Upper lobe of left lung (tissue), 6 donors: ENCODE measurements at regions not wholly inside any gene's neighbourhood (a gene's known extent, or its start where the extent isn't known, plus 50 kb on each side); places are given as distances from the start of the nearest gene placed in this dataset.

Experiments used
- ATAC-seq, 2 donors: fragments of 200-7000 bp; cut with Tn5 transposase; one replicate each; pipeline ENCODE4 v1.9.1; 2022; ENCODE audit warnings: mild to moderate bottlenecking in 2 of 2, moderate library complexity in 2 of 2; ENCODE audit not compliant: low FRiP score in 2 of 2
- DNase-seq, 2 donors: peaks; one replicate each; pipeline ENCODE4 v3.0.0-alpha.2; 2019 to 2020
- H3K27ac ChIP-seq, 4 donors: fragments of 200-600 bp; sonication (generic); one replicate each; pipeline ENCODE4 v1.5.1; 2016 to 2019
- H3K27me3 ChIP-seq, 4 donors: fragments of 200-600 bp; sonication (generic); one replicate each; pipeline ENCODE4 v1.5.1; 2017 to 2019
- H3K36me3 ChIP-seq, 4 donors: fragments of 200-600 bp; sonication (generic); one replicate each; pipeline ENCODE4 v1.5.1; 2016 to 2019
- H3K4me1 ChIP-seq, 4 donors: fragments of 200-600 bp; sonication (generic); one replicate each; pipeline ENCODE4 v1.5.1; 2018 to 2019
- H3K4me3 ChIP-seq, 4 donors: fragments of 200-600 bp; sonication (generic); one replicate each; pipeline ENCODE4 v1.5.1; 2017 to 2019; ENCODE audit warnings: mild to moderate bottlenecking in 2 of 4, moderate library complexity in 1 of 4
- H3K9me3 ChIP-seq, 4 donors: fragments of 200-600 bp; sonication (generic); one replicate each; pipeline ENCODE4 v1.5.1; 2018 to 2019
- EP300 ChIP-seq, 4 donors: sonication (generic); formaldehyde crosslinking; IDR thresholded peaks; one replicate each; pipeline ENCODE4 v1.5.1; 2017; ENCODE audit warnings: antibody characterized with exemption in 4 of 4, control low read depth in 2 of 4
- POLR2A ChIP-seq, 4 donors: fragments of 450-650 bp; IDR thresholded peaks; one replicate each; pipeline ENCODE4 v1.5.1; 2016 to 2017; ENCODE audit warnings: antibody characterized with exemption in 4 of 4, mild to moderate bottlenecking in 2 of 4
- POLR2AphosphoS5 ChIP-seq, 2 donors: sonication (generic); formaldehyde crosslinking; IDR thresholded peaks; one replicate each; pipeline ENCODE4 v1.5.1; 2017; ENCODE audit warnings: antibody characterized with exemption in 2 of 2
- WGBS, 2 donors: methylation state at CpG; one replicate each; pipeline ENCODE4 v1.1.5; 2017 to 2018; 5-methylcytosine and 5-hydroxymethylcytosine counted together
- TF ChIP-seq, protein P1 (sequence below), 6 experiments: fragments of 450-650 bp in 4 of 6; fragments of 200-600 bp in 2 of 6; sonication (generic) in 2 of 6; IDR thresholded peaks; one replicate each; pipeline ENCODE4 v1.5.1; 2016 to 2019; ENCODE audit warnings: antibody characterized with exemption in 6 of 6
- donor health status: DM: no; HTN: no; CAD: no; lungs with moderate emphysema.
- donor health status: DM: no; HTN: yes; CAD: no; lungs with severe emphysema.

DNA sequence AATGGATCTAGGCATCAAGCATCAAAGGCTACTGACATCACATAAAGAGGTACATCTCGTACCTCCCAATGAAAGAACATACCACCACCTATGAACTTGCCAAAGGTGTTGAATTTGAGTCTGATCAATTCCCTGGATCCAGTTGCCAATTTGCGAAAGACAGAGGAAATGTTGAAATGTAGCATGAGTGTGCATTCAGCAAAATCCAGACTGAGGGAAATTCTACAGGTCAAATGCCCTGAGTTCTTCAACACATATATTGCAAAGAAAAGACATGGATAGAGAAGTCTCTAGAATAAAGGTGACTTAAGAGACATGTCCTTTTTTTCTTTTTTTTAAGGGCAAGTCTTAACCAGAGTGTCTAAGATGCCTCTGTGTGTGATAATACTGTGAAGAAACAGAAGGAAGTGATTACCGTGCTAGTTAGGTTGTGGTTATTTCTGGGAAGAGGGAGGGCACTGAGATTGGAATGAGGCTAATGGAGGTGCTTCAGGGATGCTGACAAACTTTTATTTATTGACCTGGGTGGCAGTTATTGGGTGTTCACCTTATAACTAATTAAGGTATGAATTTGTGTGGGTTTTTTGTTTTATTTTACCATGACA lies 128.7 kb downstream of the SAMD9 start:
- 60 to 70% methylated on average over 3 of the region's 3 CpGs for WGBS, 2 donors
- Histone ChIP-seq H3K9me3 (no peaks in the 10 kb centered on the region), H3K4me3 (no peak overlapping the region), H3K4me1 (no peaks in the 10 kb centered on the region), H3K36me3 (no peaks in the 10 kb centered on the region), H3K27me3 (no peaks in the 10 kb centered on the region), H3K27ac (no peak overlapping the region)
- DNase-seq (no peak), ATAC-seq (no peak)
- TF ChIP-seq EP300 (IDR thresholded peaks at IDR 0.05): no peak
- no peak for TF ChIP-seq POLR2A (IDR thresholded peaks at IDR 0.05)
- no peak for TF ChIP-seq POLR2AphosphoS5 (IDR thresholded peaks at IDR 0.05)
- TF ChIP-seq, protein P1, sequence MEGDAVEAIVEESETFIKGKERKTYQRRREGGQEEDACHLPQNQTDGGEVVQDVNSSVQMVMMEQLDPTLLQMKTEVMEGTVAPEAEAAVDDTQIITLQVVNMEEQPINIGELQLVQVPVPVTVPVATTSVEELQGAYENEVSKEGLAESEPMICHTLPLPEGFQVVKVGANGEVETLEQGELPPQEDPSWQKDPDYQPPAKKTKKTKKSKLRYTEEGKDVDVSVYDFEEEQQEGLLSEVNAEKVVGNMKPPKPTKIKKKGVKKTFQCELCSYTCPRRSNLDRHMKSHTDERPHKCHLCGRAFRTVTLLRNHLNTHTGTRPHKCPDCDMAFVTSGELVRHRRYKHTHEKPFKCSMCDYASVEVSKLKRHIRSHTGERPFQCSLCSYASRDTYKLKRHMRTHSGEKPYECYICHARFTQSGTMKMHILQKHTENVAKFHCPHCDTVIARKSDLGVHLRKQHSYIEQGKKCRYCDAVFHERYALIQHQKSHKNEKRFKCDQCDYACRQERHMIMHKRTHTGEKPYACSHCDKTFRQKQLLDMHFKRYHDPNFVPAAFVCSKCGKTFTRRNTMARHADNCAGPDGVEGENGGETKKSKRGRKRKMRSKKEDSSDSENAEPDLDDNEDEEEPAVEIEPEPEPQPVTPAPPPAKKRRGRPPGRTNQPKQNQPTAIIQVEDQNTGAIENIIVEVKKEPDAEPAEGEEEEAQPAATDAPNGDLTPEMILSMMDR (IDR thresholded peaks at IDR 0.05): no peak

DNA sequence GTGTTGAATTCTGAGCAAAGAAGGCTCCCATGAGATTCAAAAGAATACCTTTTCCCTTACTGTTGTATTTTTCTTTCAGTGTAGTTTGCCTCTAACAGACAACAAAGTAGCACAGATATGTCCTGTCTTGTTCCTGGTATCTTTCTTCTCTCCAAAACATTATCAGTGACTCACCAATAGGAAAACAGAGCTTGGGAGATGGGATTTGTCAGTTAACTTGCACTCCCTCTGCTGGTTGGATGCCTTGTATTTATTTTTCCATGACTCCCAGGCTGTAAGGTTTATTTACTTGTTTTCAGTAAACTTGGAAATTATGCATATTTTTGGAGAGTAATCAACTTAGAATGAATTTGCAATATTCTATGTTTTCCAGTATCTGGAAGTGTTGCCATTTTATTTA lies 129.7 kb downstream of the SAMD9 start:
- H3K4me1 ChIP-seq: no peaks in the 10 kb centered on the region
- H3K4me3 ChIP-seq: no peak overlapping the region
- ATAC-seq (no peak), DNase-seq (no peak)
- no peaks in the 10 kb centered on the region for H3K9me3 ChIP-seq
- TF ChIP-seq, protein P1 (IDR thresholded peaks at IDR 0.05): peak in 3 of 6 experiments; percentile 13 to 38 (median 24)
- no peak for TF ChIP-seq POLR2AphosphoS5 (IDR thresholded peaks at IDR 0.05)
- H3K27me3 ChIP-seq: no peaks in the 10 kb centered on the region
- H3K27ac ChIP-seq: no peak overlapping the region
- no peaks in the 10 kb centered on the region for H3K36me3 ChIP-seq

DNA sequence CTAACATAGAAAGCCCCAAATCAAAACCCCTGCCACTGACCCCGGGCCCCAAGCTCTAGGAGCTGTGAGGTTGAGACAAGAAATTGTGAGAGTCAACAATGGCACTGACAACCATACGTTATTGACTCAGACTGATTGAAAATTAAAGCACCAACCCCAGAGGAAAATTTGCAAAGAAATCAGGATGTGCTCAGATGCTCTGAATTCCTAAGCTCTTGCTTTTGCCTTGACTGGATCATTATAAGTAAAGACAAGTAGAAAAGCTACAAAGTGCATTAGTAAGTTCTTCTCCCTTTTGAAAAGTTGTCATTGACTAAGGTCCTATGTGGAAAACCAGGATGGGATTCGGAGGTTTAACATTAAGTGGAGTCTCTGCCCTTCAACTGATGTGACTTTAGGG lies 130.2 kb downstream of the SAMD9 start:
- no peak overlapping the region for H3K4me3 ChIP-seq
- no peaks in the 10 kb centered on the region for H3K9me3 ChIP-seq
- H3K36me3 ChIP-seq: no peaks in the 10 kb centered on the region
- TF ChIP-seq EP300 (IDR thresholded peaks at IDR 0.05): no peak
- TF ChIP-seq, protein P1 (IDR thresholded peaks at IDR 0.05): no peak
- no peak for TF ChIP-seq POLR2A (IDR thresholded peaks at IDR 0.05)
- no peak for TF ChIP-seq POLR2AphosphoS5 (IDR thresholded peaks at IDR 0.05)
- ATAC-seq (no peak), DNase-seq (no peak)
- H3K27ac ChIP-seq: no peak overlapping the region
- H3K27me3 ChIP-seq: no peaks in the 10 kb centered on the region
- 67 to 70% methylated on average over 3 of the region's 3 CpGs for WGBS, 2 donors
- no peaks in the 10 kb centered on the region for H3K4me1 ChIP-seq

DNA sequence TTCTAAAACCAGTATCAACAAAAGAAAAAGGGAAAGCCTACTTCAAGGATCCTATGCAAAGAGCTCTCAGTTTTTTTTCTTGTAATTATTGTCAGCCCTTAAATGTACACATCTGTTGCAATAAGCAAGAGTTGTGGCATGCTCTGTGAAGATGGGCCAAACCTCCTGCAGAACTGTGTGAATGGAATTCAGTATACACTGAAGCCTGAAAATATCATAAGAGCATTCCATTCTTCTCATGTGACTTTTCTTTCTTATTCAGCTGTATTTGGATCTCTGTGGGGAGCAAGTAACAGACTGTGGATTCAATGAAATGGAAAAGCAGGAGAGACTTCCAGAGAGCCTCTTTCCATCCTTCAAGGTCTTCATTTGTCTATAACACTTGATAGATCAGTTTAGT lies 130.7 kb downstream of the SAMD9 start:
- Histone ChIP-seq H3K4me1 (no peaks in the 10 kb centered on the region), H3K4me3 (no peak overlapping the region), H3K27me3 (no peaks in the 10 kb centered on the region), H3K27ac (no peak overlapping the region), H3K9me3 (no peaks in the 10 kb centered on the region), H3K36me3 (no peaks in the 10 kb centered on the region)
- no peak for DNase-seq
- no peak for ATAC-seq
- TF ChIP-seq POLR2A (IDR thresholded peaks at IDR 0.05) (no peak), POLR2AphosphoS5 (IDR thresholded peaks at IDR 0.05) (no peak), EP300 (IDR thresholded peaks at IDR 0.05) (no peak)
- TF ChIP-seq, protein P1 (IDR thresholded peaks at IDR 0.05): no peak

DNA sequence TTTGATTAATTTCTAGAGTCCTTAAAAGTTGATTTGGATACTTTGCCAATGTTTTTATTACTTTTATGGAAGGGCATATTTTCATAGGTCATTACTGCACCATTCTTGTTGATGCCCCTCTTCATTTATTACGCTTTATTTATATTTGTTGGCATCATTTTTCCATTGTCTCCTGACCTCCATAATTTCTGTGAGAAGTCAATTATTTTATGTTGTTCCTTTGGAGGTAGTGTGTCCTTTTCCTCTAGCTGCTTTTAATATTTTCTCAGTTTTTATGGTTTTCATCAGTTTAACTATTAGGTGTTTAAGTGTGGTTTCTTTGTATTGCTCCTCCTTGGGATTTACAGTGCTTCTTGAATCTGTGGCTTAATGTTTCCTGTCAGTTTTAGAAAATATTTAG lies 134.9 kb downstream of the SAMD9 start:
- no peak for ATAC-seq
- H3K36me3 ChIP-seq: no peaks in the 10 kb centered on the region
- H3K4me1 ChIP-seq: no peaks in the 10 kb centered on the region
- WGBS, 2 donors: 95 to 100% methylated on average over 1 of the region's 1 CpG
- H3K27ac ChIP-seq: no peak overlapping the region
- no peak for DNase-seq
- H3K27me3 ChIP-seq: no peaks in the 10 kb centered on the region
- no peak overlapping the region for H3K4me3 ChIP-seq
- peaks cover 0 to 8% (median 3%) of the 10 kb centered on the region in 4 donors for H3K9me3 ChIP-seq
- TF ChIP-seq, protein P1 (IDR thresholded peaks at IDR 0.05): no peak
- TF ChIP-seq POLR2A (IDR thresholded peaks at IDR 0.05): no peak
- TF ChIP-seq EP300 (IDR thresholded peaks at IDR 0.05): no peak
- no peak for TF ChIP-seq POLR2AphosphoS5 (IDR thresholded peaks at IDR 0.05)
